ENCODE measurements at regions not wholly inside any gene's neighbourhood (a gene's known extent, or its start where the extent isn't known, plus 50 kb on each side); places are given as distances from the start of the nearest gene placed in this dataset.

- Histone ChIP-seq H3K79me2 (replicated peaks; ENCODE audit: insufficient read depth) (no peaks in the 10 kb centered on the region), H4K20me1 (replicated peaks; ENCODE audit: insufficient read depth) (no peaks in the 10 kb centered on the region), H3K4me3 (peak overlapping the region; percentile 31), H3K36me3 (ENCODE audit: insufficient read depth) (no peaks in the 10 kb centered on the region), H3K4me2 (peak overlapping the region; percentile 73), H3K27ac (ENCODE audit: low read depth) (peak overlapping the region; percentile 88), H3K9me2 (ENCODE audit: insufficient read depth) (no peaks in the 10 kb centered on the region), H3F3A (replicated peaks; ENCODE audit: low read depth) (peaks cover 6% of the 10 kb centered on the region; the same call in 1 of the 2 replicates), H2AFZ (no peak overlapping the region), H3K4me1 (ENCODE audit: insufficient read depth) (peaks cover 53% of the 10 kb centered on the region), H3K27me3 (ENCODE audit: insufficient read depth) (peaks cover 24% of the 10 kb centered on the region)
- Mint-ChIP-seq H3K4me1 (peaks cover 62% of the 10 kb centered on the region), H3K4me3 (peak overlapping the region; percentile 65), H3K27me3 (ENCODE audit: insufficient read depth, low read depth, poor library complexity) (peaks cover 27% of the 10 kb centered on the region), H3K27ac (peak overlapping the region; percentile 85), H3K9me3 (peaks cover 6% of the 10 kb centered on the region), H3K36me3 (ENCODE audit: low read depth) (peaks cover 7% of the 10 kb centered on the region)
- ATAC-seq (peak; percentile 81), DNase-seq (ENCODE audit: low spot score) (peak; percentile 78)
- TF ChIP-seq NANOG (IDR thresholded peaks at IDR 0.05; ENCODE audit: borderline replicate concordance) (peak; percentile 66), EZH2phosphoT487 (IDR thresholded peaks at IDR 0.05; ENCODE audit: unreplicated experiment) (no peak)
Observed at GRCh38 chr5:17401470-17402288, 96.4 kb upstream of the TAF11L2 start.

GRCh38 chr5:17402289-17403121 is 95.5 kb upstream of the TAF11L2 start:
- Histone ChIP-seq H3K9me2 (ENCODE audit: insufficient read depth) (no peaks in the 10 kb centered on the region), H4K20me1 (replicated peaks; ENCODE audit: insufficient read depth) (no peaks in the 10 kb centered on the region), H3K36me3 (ENCODE audit: insufficient read depth) (no peaks in the 10 kb centered on the region), H3K4me3 (peak overlapping the region; percentile 31), H3K4me1 (ENCODE audit: insufficient read depth) (peaks cover 53% of the 10 kb centered on the region), H2AFZ (no peak overlapping the region), H3K4me2 (peak overlapping the region; percentile 73), H3K27me3 (ENCODE audit: insufficient read depth) (peaks cover 24% of the 10 kb centered on the region), H3F3A (replicated peaks; ENCODE audit: low read depth) (peaks cover 6% of the 10 kb centered on the region; the same call in 1 of the 2 replicates), H3K27ac (ENCODE audit: low read depth) (peak overlapping the region; percentile 88), H3K79me2 (replicated peaks; ENCODE audit: insufficient read depth) (no peaks in the 10 kb centered on the region)
- peaks cover 3% of the 10 kb centered on the region; the same call in 2 of the 3 replicates for H3K9me3 Mint-ChIP-seq
- ATAC-seq (peak; percentile 51), DNase-seq (ENCODE audit: low spot score) (peak; percentile 62)
- H3K4me1 Mint-ChIP-seq = peaks cover 62% of the 10 kb centered on the region
- peak overlapping the region; percentile 65 for H3K4me3 Mint-ChIP-seq
- H3K27me3 Mint-ChIP-seq (ENCODE audit: insufficient read depth, low read depth, poor library complexity) = peaks cover 25% of the 10 kb centered on the region
- H3K27ac Mint-ChIP-seq = peak overlapping the region; percentile 40
- H3K36me3 Mint-ChIP-seq (ENCODE audit: low read depth) = peaks cover 3% of the 10 kb centered on the region; the same call in 1 of the 3 replicates
- TF ChIP-seq EZH2 (IDR thresholded peaks at IDR 0.05; ENCODE audit: low read depth, unreplicated experiment) = no peak
- TF ChIP-seq ETS1 (IDR thresholded peaks at IDR 0.05) = no peak
- no peak for TF ChIP-seq REST (IDR thresholded peaks at IDR 0.05; ENCODE audit: unreplicated experiment)
- no peak for TF ChIP-seq ZNF462 (CRISPR knock-in tag; IDR thresholded peaks at IDR 0.05)
- no peak for TF ChIP-seq EZH2phosphoT487 (IDR thresholded peaks at IDR 0.05; ENCODE audit: unreplicated experiment)
- TF ChIP-seq POLR2AphosphoS5 (IDR thresholded peaks at IDR 0.05; ENCODE audit: low read depth) = no peak
- TF ChIP-seq ZNF331 (CRISPR knock-in tag; IDR thresholded peaks at IDR 0.05; ENCODE audit: low read depth) = no peak

Measured in GM23338 (cell line).